Glutamatergic neuron (in vitro differentiated cells): ENCODE measurements at regions not wholly inside any gene's neighbourhood (a gene's known extent, or its start where the extent isn't known, plus 50 kb on each side); places are given as distances from the start of the nearest gene placed in this dataset.

ENCODE experiments used
- DNase-seq: peaks from one replicate; pipeline ENCODE4 v3.0.0; 2022
- H3K27ac Mint-ChIP-seq: one replicate; pipeline ENCODE4 v1.8.0; 2020; ENCODE audit warnings: mild to moderate bottlenecking, mixed read lengths, inconsistent platforms; ENCODE audit not compliant: unreplicated experiment
- H3K27me3 Mint-ChIP-seq: one replicate; pipeline ENCODE4 v1.8.0; 2020; ENCODE audit warnings: mild to moderate bottlenecking, moderate library complexity, mixed read lengths, inconsistent platforms; ENCODE audit not compliant: unreplicated experiment
- H3K36me3 Mint-ChIP-seq: one replicate; pipeline ENCODE4 v1.8.0; 2020; ENCODE audit warnings: mild to moderate bottlenecking, mixed read lengths, inconsistent platforms; ENCODE audit not compliant: unreplicated experiment
- H3K4me1 Mint-ChIP-seq: one replicate; pipeline ENCODE4 v1.8.0; 2020; ENCODE audit warnings: mild to moderate bottlenecking, low read depth, mixed read lengths, inconsistent platforms; ENCODE audit not compliant: unreplicated experiment
- H3K4me3 Mint-ChIP-seq: one replicate; pipeline ENCODE4 v1.8.0; 2020; ENCODE audit warnings: mild to moderate bottlenecking, mixed read lengths, inconsistent platforms; ENCODE audit not compliant: unreplicated experiment
- H3K9me3 Mint-ChIP-seq: one replicate; pipeline ENCODE4 v1.8.0; 2020; ENCODE audit warnings: mild to moderate bottlenecking, moderate library complexity, mixed read lengths, inconsistent platforms; ENCODE audit not compliant: unreplicated experiment
- CTCF ChIP-seq: fragments of 200-600 bp; sonication (generic); IDR thresholded peaks from one replicate; pipeline ENCODE4 v1.5.0; 2021; ENCODE audit not compliant: partially characterized antibody, unreplicated experiment

- no peak for TF ChIP-seq CTCF
- H3K4me3 Mint-ChIP-seq: no peak overlapping the region
- DNase-seq: no peak
- H3K36me3 Mint-ChIP-seq: peaks cover 6% of the 10 kb centered on the region
- no peaks in the 10 kb centered on the region for H3K4me1 Mint-ChIP-seq
- no peak overlapping the region for H3K27ac Mint-ChIP-seq
- no peaks in the 10 kb centered on the region for H3K27me3 Mint-ChIP-seq
- peaks cover 6% of the 10 kb centered on the region for H3K9me3 Mint-ChIP-seq
Observed at GRCh38 chrX:82648062-82648461, 860.0 kb upstream of the POU3F4 start.

- Mint-ChIP-seq H3K4me1 (no peaks in the 10 kb centered on the region), H3K27me3 (no peaks in the 10 kb centered on the region), H3K4me3 (no peak overlapping the region), H3K36me3 (no peaks in the 10 kb centered on the region), H3K9me3 (no peaks in the 10 kb centered on the region), H3K27ac (no peak overlapping the region)
- no peak for DNase-seq
- TF ChIP-seq CTCF: no peak
Observed at GRCh38 chrX:82649645-82650044, 858.4 kb upstream of the POU3F4 start.

- no peaks in the 10 kb centered on the region for H3K36me3 Mint-ChIP-seq
- TF ChIP-seq CTCF: no peak
- no peak overlapping the region for H3K27ac Mint-ChIP-seq
- H3K27me3 Mint-ChIP-seq: no peaks in the 10 kb centered on the region
- no peaks in the 10 kb centered on the region for H3K4me1 Mint-ChIP-seq
- H3K9me3 Mint-ChIP-seq: peaks cover 2% of the 10 kb centered on the region
- H3K4me3 Mint-ChIP-seq: no peak overlapping the region
- DNase-seq: no peak
Observed at GRCh38 chrX:82658492-82658891, 849.6 kb upstream of the POU3F4 start.

- no peaks in the 10 kb centered on the region for H3K27me3 Mint-ChIP-seq
- no peak overlapping the region for H3K4me3 Mint-ChIP-seq
- no peaks in the 10 kb centered on the region for H3K4me1 Mint-ChIP-seq
- peaks cover 2% of the 10 kb centered on the region for H3K9me3 Mint-ChIP-seq
- no peak for TF ChIP-seq CTCF
- H3K27ac Mint-ChIP-seq: no peak overlapping the region
- DNase-seq: no peak
- H3K36me3 Mint-ChIP-seq: no peaks in the 10 kb centered on the region
Observed at GRCh38 chrX:82666355-82666754, 841.7 kb upstream of the POU3F4 start.

- H3K27ac Mint-ChIP-seq: no peak overlapping the region
Observed at GRCh38 chrX:82675104-82675503, 833.0 kb upstream of the POU3F4 start.

More at GRCh38 chrX:82675104-82675503, 833.0 kb upstream of the POU3F4 start:
- Mint-ChIP-seq H3K4me3 (no peak overlapping the region), H3K9me3 (peaks cover 1% of the 10 kb centered on the region), H3K27me3 (no peaks in the 10 kb centered on the region), H3K36me3 (no peaks in the 10 kb centered on the region), H3K4me1 (no peaks in the 10 kb centered on the region)
- TF ChIP-seq CTCF: no peak
- DNase-seq: no peak
